ENCODE measurements at regions not wholly inside any gene's neighbourhood (a gene's known extent, or its start where the extent isn't known, plus 50 kb on each side); places are given as distances from the start of the nearest gene placed in this dataset.
"Not testable (repeated sequence)": the region's sequence is repeated elsewhere in the genome, so short reads cannot be mapped to it uniquely, and the experiment has no call there.

DNA sequence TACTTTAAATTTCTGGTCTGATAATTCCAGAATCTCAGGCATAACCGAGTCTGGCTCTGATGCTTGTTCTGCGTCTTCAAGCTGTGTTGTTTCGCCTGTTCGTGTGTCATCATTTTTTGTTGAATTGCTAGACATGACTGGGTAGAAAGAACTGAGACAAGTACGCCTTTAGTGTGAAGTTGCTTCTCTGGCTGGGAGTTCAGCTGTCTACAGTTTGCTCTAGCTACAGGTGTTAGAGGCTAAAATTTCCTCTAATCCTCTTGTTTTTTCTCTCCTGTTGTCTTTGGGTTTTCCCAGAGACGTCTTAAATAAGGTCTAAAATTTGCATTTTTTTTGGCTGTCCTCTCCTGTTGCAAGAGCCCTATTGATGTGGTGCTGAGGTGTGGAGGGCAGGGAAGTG lies 100.3 kb downstream of the FAM50B start:
- in situ Hi-C loops (cut with HindIII; ENCODE audit: low pct_unique_long_range_greater_than_20kb, low sequenced_read_pairs) = no loop called here
- no peak for DNase-seq (ENCODE audit: low read depth)

DNA sequence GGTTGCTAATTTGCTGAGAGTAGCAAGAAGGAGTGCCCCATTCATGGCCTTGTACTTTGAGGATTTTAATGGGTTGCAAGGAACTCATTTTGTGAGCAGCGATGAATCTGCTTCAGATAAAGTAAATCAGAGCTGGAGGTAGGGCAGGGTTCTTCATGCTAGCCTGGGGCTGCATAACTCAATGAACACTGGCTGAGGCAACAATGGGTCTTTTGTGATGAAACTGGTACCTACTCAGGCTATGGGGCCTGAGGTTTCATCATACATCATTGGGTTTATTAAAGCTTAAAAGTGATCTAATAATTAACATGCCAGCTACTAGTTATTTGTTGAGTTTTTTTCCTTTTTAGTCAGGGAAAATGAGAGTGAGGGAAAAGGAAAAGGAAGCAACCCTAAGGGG lies 106.9 kb downstream of the FAM50B start:
- DNase-seq (ENCODE audit: low read depth) = no peak
- in situ Hi-C loops (cut with HindIII; ENCODE audit: low pct_unique_long_range_greater_than_20kb, low sequenced_read_pairs) = no loop called here

DNA sequence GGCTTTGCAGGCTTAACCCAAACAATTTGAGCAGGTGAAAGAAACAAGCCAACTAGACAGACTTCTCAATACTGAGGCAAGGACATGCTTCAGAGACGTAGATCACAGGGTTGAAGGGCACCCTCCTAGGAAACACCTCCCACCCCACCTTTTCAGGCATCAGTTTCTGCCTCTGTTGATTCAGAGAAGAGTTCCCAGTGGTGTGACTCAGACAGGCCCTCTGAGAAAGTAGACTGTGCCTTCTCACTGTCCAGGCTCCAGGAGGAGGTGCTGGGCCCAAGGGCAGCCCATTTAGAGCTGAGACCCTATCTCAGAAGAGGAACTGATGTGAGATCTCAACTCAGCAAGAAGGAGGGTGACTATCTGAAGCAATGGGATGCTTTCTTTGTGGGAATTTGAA lies 108.1 kb downstream of the FAM50B start:
- DNase-seq (ENCODE audit: low read depth) = no peak
- in situ Hi-C loops (cut with HindIII; ENCODE audit: low pct_unique_long_range_greater_than_20kb, low sequenced_read_pairs) = no loop called here

GRCh38 chr6:3958255-3958654 lies 109.1 kb downstream of the FAM50B start:
- no peak for DNase-seq (ENCODE audit: low read depth)
- in situ Hi-C loops (cut with HindIII; ENCODE audit: low pct_unique_long_range_greater_than_20kb, low sequenced_read_pairs) = no loop called here

DNA sequence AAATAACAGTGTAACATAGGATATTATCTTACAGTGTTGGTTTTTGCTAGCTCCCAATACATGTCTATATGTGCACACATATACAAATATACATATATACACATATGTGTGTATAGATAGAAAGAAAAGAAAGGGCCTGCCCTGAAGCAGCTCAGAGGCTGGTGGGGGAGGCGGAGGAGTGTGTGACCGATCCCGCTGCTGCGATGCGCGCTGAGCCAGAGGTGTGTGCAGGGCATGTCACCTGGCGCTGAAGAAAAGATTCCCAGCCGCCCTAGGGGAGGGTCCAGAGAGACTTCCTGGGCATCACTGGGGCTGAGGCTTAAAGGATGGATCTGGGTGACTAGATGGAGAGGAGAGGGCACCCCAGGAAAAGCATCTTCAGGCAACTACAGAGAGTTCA lies 110.2 kb downstream of the FAM50B start:
- no peak for DNase-seq (ENCODE audit: low read depth)
- in situ Hi-C loops (cut with HindIII; ENCODE audit: low pct_unique_long_range_greater_than_20kb, low sequenced_read_pairs) = no loop called here

GRCh38 chr6:3960754-3961361 lies 111.7 kb downstream of the FAM50B start:
- no peak for DNase-seq (ENCODE audit: low read depth)
- in situ Hi-C loops (cut with HindIII; ENCODE audit: low pct_unique_long_range_greater_than_20kb, low sequenced_read_pairs) = no loop called here

GRCh38 chr6:3961581-3962215 lies 112.5 kb downstream of the FAM50B start:
- no peak for DNase-seq (ENCODE audit: low read depth)
- in situ Hi-C loops (cut with HindIII; ENCODE audit: low pct_unique_long_range_greater_than_20kb, low sequenced_read_pairs) = no loop called here

DNA sequence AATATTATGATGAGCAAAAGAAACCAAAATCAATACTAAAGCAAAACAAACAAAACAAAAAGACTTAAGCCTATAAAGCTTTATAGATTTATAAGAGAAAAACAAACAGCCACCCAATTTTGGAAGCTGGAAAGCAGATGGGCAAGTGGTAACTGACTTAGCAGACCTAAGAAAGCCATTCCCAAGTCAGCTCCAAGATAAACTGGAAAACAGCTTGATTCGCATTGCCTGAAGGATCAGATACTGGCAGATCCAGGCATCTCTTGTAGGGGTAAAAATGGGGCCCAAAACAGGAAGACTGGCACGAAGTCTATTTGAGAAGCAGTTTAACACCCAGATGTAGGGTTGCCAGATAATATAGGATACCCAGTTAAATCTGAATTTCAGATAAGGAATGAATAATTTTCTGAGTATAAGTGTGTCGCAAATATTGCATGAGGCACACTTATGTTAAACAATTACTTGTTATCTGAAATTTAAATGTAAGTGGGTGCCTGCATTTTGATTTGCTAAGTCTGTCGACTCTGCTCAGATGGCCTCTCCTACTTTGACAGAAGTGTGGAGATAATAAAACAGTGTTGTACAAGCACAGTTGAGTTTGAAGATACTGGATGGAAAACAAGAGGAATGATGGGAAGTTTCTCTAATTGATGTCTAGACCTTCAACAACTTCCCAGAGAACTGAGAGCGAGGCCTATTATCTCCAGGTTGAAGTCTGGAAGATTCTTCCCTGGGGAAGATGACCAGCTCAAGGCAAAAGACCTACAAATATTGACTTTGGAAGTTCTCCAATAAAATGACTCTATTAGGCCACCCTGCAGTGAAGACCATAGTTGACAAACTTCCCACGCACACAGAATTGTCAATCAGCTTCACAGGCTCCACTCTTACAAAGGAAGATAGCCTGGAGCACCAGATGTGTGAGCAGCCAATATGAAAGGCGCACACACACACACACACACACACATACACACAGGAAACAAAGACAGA lies 113.4 kb downstream of the FAM50B start:
- in situ Hi-C loops (cut with HindIII; ENCODE audit: low pct_unique_long_range_greater_than_20kb, low sequenced_read_pairs) = no loop called here
- peak; percentile 24 for DNase-seq (ENCODE audit: low read depth)

DNA sequence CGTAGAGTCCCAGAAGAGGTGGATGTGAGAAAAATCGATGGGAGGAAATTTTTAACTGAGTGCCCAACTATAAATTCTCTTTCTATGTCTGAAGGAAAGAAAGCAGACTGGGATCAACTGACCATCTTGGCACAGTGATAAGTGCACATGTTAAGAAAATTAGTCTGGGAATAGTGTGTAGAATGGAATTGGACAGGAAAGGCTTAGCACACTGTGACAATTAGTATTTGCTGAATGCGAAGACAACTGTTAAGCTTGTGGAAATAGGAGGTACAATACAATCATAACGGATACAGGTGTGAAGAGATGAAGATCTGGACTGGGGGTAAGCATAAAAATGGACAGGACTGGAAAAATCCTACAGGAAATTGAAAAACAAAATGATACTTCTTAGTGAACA lies 114.3 kb downstream of the FAM50B start:
- DNase-seq (ENCODE audit: low read depth) = no peak
- in situ Hi-C loops (cut with HindIII; ENCODE audit: low pct_unique_long_range_greater_than_20kb, low sequenced_read_pairs) = no loop called here

DNA sequence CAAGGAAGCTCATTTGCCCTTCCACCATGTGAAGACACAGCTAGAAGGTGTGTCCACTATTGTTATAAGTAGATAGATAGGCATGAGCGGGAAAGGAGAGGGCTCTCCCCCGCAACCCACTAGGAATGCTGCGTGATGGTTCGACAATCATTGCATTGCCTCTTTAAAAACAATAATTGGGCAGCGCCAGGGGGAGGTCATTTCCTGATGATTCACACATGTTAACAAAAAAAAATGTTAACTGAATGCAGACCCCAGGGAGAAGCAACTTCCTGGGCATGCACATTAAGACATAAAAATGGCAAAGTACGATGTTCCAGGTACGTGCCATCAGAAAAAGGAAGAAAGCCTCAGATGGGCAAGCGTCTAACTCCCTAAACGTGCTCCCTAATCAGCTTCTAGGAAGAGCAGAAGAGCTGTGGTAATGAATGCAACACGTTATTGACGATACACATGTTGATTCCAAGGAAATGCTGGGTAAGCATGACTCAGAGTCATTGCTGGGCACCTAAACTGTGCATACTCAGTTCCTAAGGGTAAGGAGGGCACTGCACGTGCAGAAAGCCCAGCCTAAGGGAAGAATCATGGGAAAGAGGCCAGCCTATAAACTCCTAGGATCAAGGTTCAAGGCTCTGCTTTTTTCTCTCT lies 113.7 kb downstream of the FAM217A start:
- in situ Hi-C loops (cut with HindIII; ENCODE audit: low pct_unique_long_range_greater_than_20kb, low sequenced_read_pairs) = no loop called here
- DNase-seq (ENCODE audit: low read depth) = no peak

DNA sequence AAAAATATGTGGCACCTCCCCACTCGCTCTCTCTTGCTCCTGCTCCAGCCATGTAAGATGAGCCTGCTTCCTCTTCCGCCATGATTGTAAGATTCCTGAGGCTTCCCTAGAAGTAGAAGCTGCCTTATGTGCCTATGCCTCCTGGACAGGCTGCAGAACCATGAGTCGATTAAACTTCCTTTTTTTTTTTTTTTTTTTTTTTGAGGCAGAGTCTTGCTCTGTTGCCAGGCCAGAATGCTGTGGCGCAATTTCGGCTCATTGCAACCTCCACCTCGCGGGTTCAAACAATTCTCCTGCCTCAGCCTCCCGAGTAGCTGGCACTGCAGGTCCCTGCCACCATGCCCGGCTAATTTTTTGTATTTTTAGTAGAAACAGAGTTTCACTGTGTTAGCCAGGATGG lies 112.5 kb downstream of the FAM217A start:
- DNase-seq (ENCODE audit: low read depth) = no peak
- in situ Hi-C loops (cut with HindIII; ENCODE audit: low pct_unique_long_range_greater_than_20kb, low sequenced_read_pairs) = no loop called here

DNA sequence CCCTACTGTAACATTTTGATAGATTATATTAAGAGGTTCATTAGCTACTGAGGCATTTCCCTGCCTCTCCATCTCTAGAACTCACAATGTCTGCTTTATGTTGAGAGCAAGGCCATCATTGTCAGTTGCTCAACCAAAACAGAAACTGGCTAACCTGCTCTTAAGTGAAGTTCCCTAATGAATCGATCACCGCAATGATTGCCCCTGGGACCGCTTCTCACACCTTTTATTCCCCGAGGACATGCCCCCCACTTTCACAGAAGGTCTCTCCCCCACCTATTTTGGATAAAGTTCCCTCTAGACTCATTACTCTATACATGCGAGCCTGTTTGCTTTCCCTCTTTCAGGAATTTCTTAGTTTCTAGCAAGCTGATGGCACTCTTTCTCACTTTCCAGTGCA lies 108.8 kb downstream of the FAM217A start:
- in situ Hi-C loops (cut with HindIII; ENCODE audit: low pct_unique_long_range_greater_than_20kb, low sequenced_read_pairs) = no loop called here
- no peak for DNase-seq (ENCODE audit: low read depth)

GRCh38 chr6:3973152-3973551 lies 105.8 kb downstream of the FAM217A start:
- in situ Hi-C loops (cut with HindIII; ENCODE audit: low pct_unique_long_range_greater_than_20kb, low sequenced_read_pairs); DNase-seq (ENCODE audit: low read depth): not testable (repeated sequence)

DNA sequence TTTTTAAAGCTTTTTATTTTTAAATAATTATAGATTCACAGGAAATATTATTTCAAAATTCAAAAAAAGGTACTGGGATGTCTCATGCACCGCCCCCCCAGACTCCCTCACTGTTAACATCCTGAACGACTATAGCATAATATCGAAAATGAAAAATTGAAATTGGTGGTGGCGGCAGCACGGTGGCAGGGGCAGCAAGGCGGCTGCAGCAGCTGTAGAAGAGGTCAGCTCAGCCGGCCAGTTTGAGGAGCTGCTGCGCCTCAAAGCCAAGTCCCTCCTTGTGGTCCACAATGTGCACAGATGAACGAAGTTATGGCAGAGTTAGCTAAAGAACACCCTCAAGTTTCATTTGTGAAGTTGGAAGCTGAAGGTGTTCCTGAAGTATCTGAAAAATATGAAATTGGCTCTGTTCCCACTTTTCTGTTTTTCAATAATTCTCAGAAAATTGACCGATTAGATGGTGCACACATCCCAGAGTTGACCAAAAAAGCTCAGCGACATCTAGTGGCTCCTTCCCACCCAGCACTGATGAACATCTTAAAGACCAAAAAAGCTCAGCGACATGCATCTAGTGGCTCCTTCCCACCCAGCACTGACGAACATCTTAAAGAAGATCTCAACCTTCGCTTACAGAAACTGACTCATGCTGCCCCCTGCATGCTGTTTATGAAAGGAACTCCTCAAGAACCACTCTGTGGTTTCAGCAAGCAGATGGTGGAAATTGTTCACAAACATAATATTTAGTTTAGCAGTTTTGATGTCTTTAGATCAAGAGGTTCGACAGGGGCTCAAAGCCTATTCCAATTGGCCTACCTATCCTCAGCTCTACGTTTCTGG lies 100.8 kb downstream of the FAM217A start:
- in situ Hi-C loops (cut with HindIII; ENCODE audit: low pct_unique_long_range_greater_than_20kb, low sequenced_read_pairs) = no loop called here

GRCh38 chr6:3978966-3979365 lies 100.0 kb downstream of the FAM217A start:
- DNase-seq (ENCODE audit: low read depth); in situ Hi-C loops (cut with HindIII; ENCODE audit: low pct_unique_long_range_greater_than_20kb, low sequenced_read_pairs): not testable (repeated sequence)

More for the DNA sequence above, 100.8 kb downstream of the FAM217A start:
- DNase-seq (ENCODE audit: low read depth) = peak; percentile 70

GRCh38 chr6:3981917-3982316 lies 97.0 kb downstream of the FAM217A start:
- in situ Hi-C loops (cut with HindIII; ENCODE audit: low pct_unique_long_range_greater_than_20kb, low sequenced_read_pairs) = no loop called here
- DNase-seq (ENCODE audit: low read depth) = no peak

GRCh38 chr6:3983778-3984177 lies 95.2 kb downstream of the FAM217A start:
- in situ Hi-C loops (cut with HindIII; ENCODE audit: low pct_unique_long_range_greater_than_20kb, low sequenced_read_pairs) = no loop called here

GRCh38 chr6:3984494-3984893 lies 94.4 kb downstream of the FAM217A start:
- no peak for DNase-seq (ENCODE audit: low read depth)
- in situ Hi-C loops (cut with HindIII; ENCODE audit: low pct_unique_long_range_greater_than_20kb, low sequenced_read_pairs) = no loop called here

More at GRCh38 chr6:3983778-3984177, 95.2 kb downstream of the FAM217A start:
- no peak for DNase-seq (ENCODE audit: low read depth)

Data from Caki2 (cell line).